DOHH2 (cell line): ENCODE measurements at regions not wholly inside any gene's neighbourhood (a gene's known extent, or its start where the extent isn't known, plus 50 kb on each side); places are given as distances from the start of the nearest gene placed in this dataset.

Experiments used
- H3F3A ChIP-seq: fragments of 200-600 bp; sonication (generic), shearing (Covaris generic); 2 replicates; pipeline ENCODE4 v1.6.0; 2016; ENCODE audit warnings: antibody characterized with exemption, mild to moderate bottlenecking; ENCODE audit not compliant: control insufficient read depth, insufficient read depth
- H3K27ac ChIP-seq: fragments of 200-600 bp; sonication (generic); 2 replicates; pipeline ENCODE4 v1.5.1; 2014; ENCODE audit warnings: low read depth, mild to moderate bottlenecking, low read length, moderate library complexity
- H3K27me3 ChIP-seq: fragments of 200-600 bp; sonication (generic); 2 replicates; pipeline ENCODE4 v1.6.1; 2014; ENCODE audit warnings: mild to moderate bottlenecking, low read length, mixed read lengths; ENCODE audit not compliant: control insufficient read depth
- H3K36me3 ChIP-seq: fragments of 200-600 bp; sonication (generic); 2 replicates; pipeline ENCODE4 v1.6.1; 2014; ENCODE audit warnings: mild to moderate bottlenecking, low read length, moderate library complexity, mixed read lengths; ENCODE audit not compliant: control insufficient read depth
- H3K4me1 ChIP-seq: fragments of 200-600 bp; sonication (generic); 2 replicates; pipeline ENCODE4 v1.6.1; 2014; ENCODE audit warnings: mild to moderate bottlenecking, low read length, mixed read lengths; ENCODE audit not compliant: control insufficient read depth
- H3K4me2 ChIP-seq: fragments of 200-600 bp; sonication (generic); 2 replicates; pipeline ENCODE4 v1.6.0; 2014; ENCODE audit warnings: mild to moderate bottlenecking, low read length, moderate library complexity
- H3K4me3 ChIP-seq: fragments of 200-600 bp; sonication (generic); 2 replicates; pipeline ENCODE4 v1.5.1; 2014; ENCODE audit warnings: mild to moderate bottlenecking, low read length, mixed read lengths
- H3K79me2 ChIP-seq: fragments of 200-600 bp; sonication (generic); 2 replicates; pipeline ENCODE4 v1.6.1; 2014; ENCODE audit warnings: mild to moderate bottlenecking, low read length, mixed read lengths; ENCODE audit not compliant: control insufficient read depth
- H3K9me2 ChIP-seq: fragments of 200-600 bp; sonication (generic); replicated peaks from 2 replicates; pipeline ENCODE4 v1.6.1; 2014; ENCODE audit warnings: mild to moderate bottlenecking, low read length, mixed read lengths; ENCODE audit not compliant: control insufficient read depth
- H3K9me3 ChIP-seq: fragments of 200-600 bp; sonication (generic); 2 replicates; pipeline ENCODE4 v1.6.1; 2014; ENCODE audit warnings: antibody characterized with exemption, low read length, mixed read lengths; ENCODE audit not compliant: control insufficient read depth, insufficient read depth
- H4K20me1 ChIP-seq: fragments of 200-600 bp; sonication (generic); 2 replicates; pipeline ENCODE4 v1.6.0; 2014; ENCODE audit warnings: low read depth, mild to moderate bottlenecking, antibody characterized with exemption, low read length, moderate library complexity; ENCODE audit not compliant: control insufficient read depth, insufficient read depth
- CTCF ChIP-seq: fragments of 200-600 bp; sonication (generic); IDR thresholded peaks from one replicate; pipeline ENCODE4 v1.5.1; 2014; ENCODE audit warnings: antibody characterized with exemption, mild to moderate bottlenecking, low read depth, low read length; ENCODE audit not compliant: poor library complexity, severe bottlenecking
- EZH2phosphoT487 ChIP-seq: fragments of 200-600 bp; sonication (generic); IDR thresholded peaks from 2 replicates; pipeline ENCODE4 v1.6.1; 2017; ENCODE audit warnings: borderline replicate concordance, mild to moderate bottlenecking, antibody characterized with exemption, low read length, moderate library complexity, mixed read lengths

- no peak overlapping the region for H3K4me3 ChIP-seq
- H3K9me2 ChIP-seq = no peaks in the 10 kb centered on the region
- H3K4me2 ChIP-seq = no peak overlapping the region
- no peaks in the 10 kb centered on the region for H3K4me1 ChIP-seq
- TF ChIP-seq CTCF (no peak), EZH2phosphoT487 (no peak)
- no peaks in the 10 kb centered on the region for H4K20me1 ChIP-seq
- no peak overlapping the region for H3K27ac ChIP-seq
- H3K79me2 ChIP-seq = no peaks in the 10 kb centered on the region
- no peaks in the 10 kb centered on the region for H3K9me3 ChIP-seq
- H3K36me3 ChIP-seq = no peaks in the 10 kb centered on the region
- H3K27me3 ChIP-seq = no peaks in the 10 kb centered on the region
- no peaks in the 10 kb centered on the region for H3F3A ChIP-seq
Observed at GRCh38 chr3:18546632-18547031, 121.5 kb upstream of the SATB1 start.

- H3K79me2 ChIP-seq = no peaks in the 10 kb centered on the region
- no peaks in the 10 kb centered on the region for H4K20me1 ChIP-seq
- H3K9me3 ChIP-seq = no peaks in the 10 kb centered on the region
- TF ChIP-seq CTCF (no peak), EZH2phosphoT487 (no peak)
- no peaks in the 10 kb centered on the region for H3F3A ChIP-seq
- H3K27me3 ChIP-seq = no peaks in the 10 kb centered on the region
- H3K4me2 ChIP-seq = no peak overlapping the region
- H3K36me3 ChIP-seq = no peaks in the 10 kb centered on the region
- no peak overlapping the region for H3K4me3 ChIP-seq
- H3K9me2 ChIP-seq = no peaks in the 10 kb centered on the region
- no peaks in the 10 kb centered on the region for H3K4me1 ChIP-seq
- no peak overlapping the region for H3K27ac ChIP-seq
Observed at GRCh38 chr3:18544146-18544545, 119.0 kb upstream of the SATB1 start.

- no peak overlapping the region for H3K4me3 ChIP-seq
- H3K9me3 ChIP-seq = no peaks in the 10 kb centered on the region
- no peak for TF ChIP-seq CTCF
- TF ChIP-seq EZH2phosphoT487 = no peak
- no peak overlapping the region for H3K27ac ChIP-seq
- no peaks in the 10 kb centered on the region for H3K79me2 ChIP-seq
- H3K9me2 ChIP-seq = no peaks in the 10 kb centered on the region
- no peaks in the 10 kb centered on the region for H3F3A ChIP-seq
- H4K20me1 ChIP-seq = no peaks in the 10 kb centered on the region
- H3K27me3 ChIP-seq = no peaks in the 10 kb centered on the region
- no peaks in the 10 kb centered on the region for H3K4me1 ChIP-seq
- no peaks in the 10 kb centered on the region for H3K36me3 ChIP-seq
- H3K4me2 ChIP-seq = no peak overlapping the region
Observed at GRCh38 chr3:18538463-18539230, 113.5 kb upstream of the SATB1 start.
